ENCODE measurements at regions not wholly inside any gene's neighbourhood (a gene's known extent, or its start where the extent isn't known, plus 50 kb on each side); places are given as distances from the start of the nearest gene placed in this dataset.

DNA sequence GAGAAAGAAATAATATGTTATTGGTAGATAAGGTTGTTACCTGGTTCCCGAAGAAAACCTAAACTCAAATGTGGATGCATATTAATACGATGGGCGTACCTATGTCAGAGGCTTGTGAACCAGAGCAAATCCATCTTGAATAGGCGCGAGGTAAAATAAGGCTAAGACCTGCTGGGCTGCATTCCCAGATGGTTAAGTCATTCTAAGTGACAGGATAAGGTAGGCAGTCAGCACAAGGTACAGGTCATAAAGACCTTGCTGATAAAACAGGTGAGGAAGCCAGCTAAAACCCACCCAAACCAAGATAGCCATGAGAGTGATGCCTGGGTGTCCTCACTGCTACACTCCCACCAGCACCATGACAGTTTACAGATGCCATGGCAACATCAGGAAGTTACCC lies 1400.1 kb downstream of the CDH8 start:
- TF ChIP-seq, protein P1, sequence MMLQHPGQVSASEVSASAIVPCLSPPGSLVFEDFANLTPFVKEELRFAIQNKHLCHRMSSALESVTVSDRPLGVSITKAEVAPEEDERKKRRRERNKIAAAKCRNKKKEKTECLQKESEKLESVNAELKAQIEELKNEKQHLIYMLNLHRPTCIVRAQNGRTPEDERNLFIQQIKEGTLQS (IDR thresholded peaks at IDR 0.05): no peak
- no peak for TF ChIP-seq RXRA (IDR thresholded peaks at IDR 0.05)
- TF ChIP-seq GABPA (IDR thresholded peaks at IDR 0.05 in 1 of 2, conservative IDR thresholded peaks at IDR 0.05 in 1 of 2): no peak
- TF ChIP-seq SP1 (IDR thresholded peaks at IDR 0.05): no peak
- TF ChIP-seq, protein P2, sequence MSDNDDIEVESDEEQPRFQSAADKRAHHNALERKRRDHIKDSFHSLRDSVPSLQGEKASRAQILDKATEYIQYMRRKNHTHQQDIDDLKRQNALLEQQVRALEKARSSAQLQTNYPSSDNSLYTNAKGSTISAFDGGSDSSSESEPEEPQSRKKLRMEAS (IDR thresholded peaks at IDR 0.05): no peak
- no peak for TF ChIP-seq HNF4A (conservative IDR thresholded peaks at IDR 0.05)
- TF ChIP-seq TAF1 (conservative IDR thresholded peaks at IDR 0.05): no peak
- no peak for TF ChIP-seq YY1 (IDR thresholded peaks at IDR 0.05)
- TF ChIP-seq FOXA2 (IDR thresholded peaks at IDR 0.05): no peak
- Histone ChIP-seq H3K27me3 (ENCODE audit: control insufficient read depth in 4 of 4, insufficient read depth in 4 of 4, low read length in 3 of 4) (no peaks in the 10 kb centered on the region), H3K9me3 (ENCODE audit: control insufficient read depth in 4 of 4, low read length in 3 of 4) (peaks cover 0 to 7% (median 4%) of the 10 kb centered on the region in 4 donors), H3K27ac (ENCODE audit: low read depth in 1 of 2, low read length in 2 of 2) (no peak overlapping the region), H3K9ac (ENCODE audit: low read depth in 1 of 2, low read length in 2 of 2) (no peak overlapping the region), H3K4me3 (ENCODE audit: low read depth in 1 of 3, low read length in 3 of 3) (no peak overlapping the region), H3K4me1 (ENCODE audit: control insufficient read depth in 4 of 4, insufficient read depth in 4 of 4, low read length in 3 of 4) (no peaks in the 10 kb centered on the region), H3K36me3 (ENCODE audit: control insufficient read depth in 4 of 4, insufficient read depth in 3 of 4, low read depth in 1 of 4, low read length in 3 of 4) (no peaks in the 10 kb centered on the region)
- no peak for DNase-seq (ENCODE audit: low spot score)
- whole genome bisulfite sequencing: 70% methylated on average over 5 of the region's 5 CpGs

DNA sequence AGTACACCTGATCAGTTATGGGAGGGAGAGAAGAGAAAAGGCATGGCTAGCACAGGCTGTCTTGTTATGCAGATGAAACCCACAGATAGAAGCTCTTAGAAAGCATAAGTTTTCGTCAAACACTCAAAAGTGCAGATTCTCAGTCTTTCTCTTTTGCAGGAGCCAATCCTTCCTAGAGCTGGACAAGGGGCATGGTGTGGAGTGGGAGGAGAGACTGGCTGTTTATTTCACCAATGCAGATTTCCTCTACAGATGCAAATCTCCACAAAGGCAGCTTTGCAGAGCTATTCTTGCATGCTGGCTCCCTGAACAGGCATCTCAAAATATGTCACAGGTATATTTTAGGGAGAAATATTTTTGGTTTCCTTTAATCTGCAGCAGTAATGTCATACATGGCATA lies 1400.7 kb downstream of the CDH8 start:
- TF ChIP-seq, protein P3, sequence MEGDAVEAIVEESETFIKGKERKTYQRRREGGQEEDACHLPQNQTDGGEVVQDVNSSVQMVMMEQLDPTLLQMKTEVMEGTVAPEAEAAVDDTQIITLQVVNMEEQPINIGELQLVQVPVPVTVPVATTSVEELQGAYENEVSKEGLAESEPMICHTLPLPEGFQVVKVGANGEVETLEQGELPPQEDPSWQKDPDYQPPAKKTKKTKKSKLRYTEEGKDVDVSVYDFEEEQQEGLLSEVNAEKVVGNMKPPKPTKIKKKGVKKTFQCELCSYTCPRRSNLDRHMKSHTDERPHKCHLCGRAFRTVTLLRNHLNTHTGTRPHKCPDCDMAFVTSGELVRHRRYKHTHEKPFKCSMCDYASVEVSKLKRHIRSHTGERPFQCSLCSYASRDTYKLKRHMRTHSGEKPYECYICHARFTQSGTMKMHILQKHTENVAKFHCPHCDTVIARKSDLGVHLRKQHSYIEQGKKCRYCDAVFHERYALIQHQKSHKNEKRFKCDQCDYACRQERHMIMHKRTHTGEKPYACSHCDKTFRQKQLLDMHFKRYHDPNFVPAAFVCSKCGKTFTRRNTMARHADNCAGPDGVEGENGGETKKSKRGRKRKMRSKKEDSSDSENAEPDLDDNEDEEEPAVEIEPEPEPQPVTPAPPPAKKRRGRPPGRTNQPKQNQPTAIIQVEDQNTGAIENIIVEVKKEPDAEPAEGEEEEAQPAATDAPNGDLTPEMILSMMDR (IDR thresholded peaks at IDR 0.05; ENCODE audit: low read depth, low read length, missing input control): no peak
- TF ChIP-seq FOXA2 (IDR thresholded peaks at IDR 0.05): no peak
- TF ChIP-seq FOXA1 (IDR thresholded peaks at IDR 0.05): no peak
- TF ChIP-seq, protein P4, sequence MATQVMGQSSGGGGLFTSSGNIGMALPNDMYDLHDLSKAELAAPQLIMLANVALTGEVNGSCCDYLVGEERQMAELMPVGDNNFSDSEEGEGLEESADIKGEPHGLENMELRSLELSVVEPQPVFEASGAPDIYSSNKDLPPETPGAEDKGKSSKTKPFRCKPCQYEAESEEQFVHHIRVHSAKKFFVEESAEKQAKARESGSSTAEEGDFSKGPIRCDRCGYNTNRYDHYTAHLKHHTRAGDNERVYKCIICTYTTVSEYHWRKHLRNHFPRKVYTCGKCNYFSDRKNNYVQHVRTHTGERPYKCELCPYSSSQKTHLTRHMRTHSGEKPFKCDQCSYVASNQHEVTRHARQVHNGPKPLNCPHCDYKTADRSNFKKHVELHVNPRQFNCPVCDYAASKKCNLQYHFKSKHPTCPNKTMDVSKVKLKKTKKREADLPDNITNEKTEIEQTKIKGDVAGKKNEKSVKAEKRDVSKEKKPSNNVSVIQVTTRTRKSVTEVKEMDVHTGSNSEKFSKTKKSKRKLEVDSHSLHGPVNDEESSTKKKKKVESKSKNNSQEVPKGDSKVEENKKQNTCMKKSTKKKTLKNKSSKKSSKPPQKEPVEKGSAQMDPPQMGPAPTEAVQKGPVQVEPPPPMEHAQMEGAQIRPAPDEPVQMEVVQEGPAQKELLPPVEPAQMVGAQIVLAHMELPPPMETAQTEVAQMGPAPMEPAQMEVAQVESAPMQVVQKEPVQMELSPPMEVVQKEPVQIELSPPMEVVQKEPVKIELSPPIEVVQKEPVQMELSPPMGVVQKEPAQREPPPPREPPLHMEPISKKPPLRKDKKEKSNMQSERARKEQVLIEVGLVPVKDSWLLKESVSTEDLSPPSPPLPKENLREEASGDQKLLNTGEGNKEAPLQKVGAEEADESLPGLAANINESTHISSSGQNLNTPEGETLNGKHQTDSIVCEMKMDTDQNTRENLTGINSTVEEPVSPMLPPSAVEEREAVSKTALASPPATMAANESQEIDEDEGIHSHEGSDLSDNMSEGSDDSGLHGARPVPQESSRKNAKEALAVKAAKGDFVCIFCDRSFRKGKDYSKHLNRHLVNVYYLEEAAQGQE (IDR thresholded peaks at IDR 0.05): no peak
- TF ChIP-seq JUND (IDR thresholded peaks at IDR 0.05): no peak
- no peak for TF ChIP-seq YY1 (IDR thresholded peaks at IDR 0.05)
- no peak for TF ChIP-seq EGR1 (IDR thresholded peaks at IDR 0.05; ENCODE audit: low read depth in 2 of 2)
- TF ChIP-seq RAD21 (IDR thresholded peaks at IDR 0.05): no peak
- DNase-seq (ENCODE audit: low spot score): no peak
- no peak overlapping the region for H3K4me3 ChIP-seq (ENCODE audit: low read depth in 1 of 3, low read length in 3 of 3)
- no peaks in the 10 kb centered on the region for H3K4me1 ChIP-seq (ENCODE audit: control insufficient read depth in 4 of 4, insufficient read depth in 4 of 4, low read length in 3 of 4)
- no peak overlapping the region for H3K9ac ChIP-seq (ENCODE audit: low read depth in 1 of 2, low read length in 2 of 2)
- no peak overlapping the region for H3K27ac ChIP-seq (ENCODE audit: low read depth in 1 of 2, low read length in 2 of 2)
- 46% methylated on average over 1 of the region's 1 CpG for WGBS
- H3K27me3 ChIP-seq (ENCODE audit: control insufficient read depth in 4 of 4, insufficient read depth in 4 of 4, low read length in 3 of 4): no peaks in the 10 kb centered on the region
- H3K9me3 ChIP-seq (ENCODE audit: control insufficient read depth in 4 of 4, low read length in 3 of 4): peaks cover 1 to 7% (median 4%) of the 10 kb centered on the region in 4 donors
- H3K36me3 ChIP-seq (ENCODE audit: control insufficient read depth in 4 of 4, insufficient read depth in 3 of 4, low read depth in 1 of 4, low read length in 3 of 4): no peaks in the 10 kb centered on the region

All from liver (tissue), 8 donors.